Right cardiac atrium (tissue), 5 donors: ENCODE measurements at regions not wholly inside any gene's neighbourhood (a gene's known extent, or its start where the extent isn't known, plus 50 kb on each side); places are given as distances from the start of the nearest gene placed in this dataset.

Source experiments
- ATAC-seq, 2 donors: fragments of 200-7000 bp; cut with Tn5 transposase; one replicate each; pipeline versions ENCODE4 v1.8.0 to v1.9.1; 2020; ENCODE audit warnings: moderate library complexity in 2 of 2, mild to moderate bottlenecking in 1 of 2
- DNase-seq, 3 donors: peaks; one replicate each; pipeline ENCODE4 v3.0.0-alpha.2; 2020
- H3K27ac ChIP-seq: one replicate; pipeline ENCODE4 v1.5.1; 2013; ENCODE audit warnings: mild to moderate bottlenecking, low read length, control low read depth, moderate library complexity
- H3K27me3 ChIP-seq: one replicate; pipeline ENCODE4 v1.6.1; 2013; ENCODE audit not compliant: control insufficient read depth, insufficient read depth
- H3K4me1 ChIP-seq: one replicate; pipeline ENCODE4 v1.6.1; 2013; ENCODE audit warnings: low read length; ENCODE audit not compliant: control insufficient read depth, insufficient read depth
- H3K4me3 ChIP-seq: one replicate; pipeline ENCODE4 v1.5.1; 2013; ENCODE audit warnings: low read length, control low read depth
- H3K9me3 ChIP-seq: one replicate; pipeline ENCODE4 v1.6.1; 2013; ENCODE audit warnings: low read length; ENCODE audit not compliant: control insufficient read depth
- WGBS: extraction: QIAGEN DNeasy Blood & Tissue Kit; methylation state at CpG from one replicate; pipeline ENCODE4 v1.1.7; 2013; 5-methylcytosine and 5-hydroxymethylcytosine counted together
- intact Hi-C, 4 donors: fragments of 100-400 bp; cut with DNase I; formaldehyde crosslinking; loops; one replicate each; pipeline versions ENCODE4 v1.11.0 to v1.14.0; 2022 to 2023
- donor health status: healthy with polysubstance abuse.
- donor health status: DM: no; HTN: yes; CAD: no.
- donor health status: DM: no; HTN: no; CAD: no.
- donor health status: DM: no; HTN: yes; CAD: no; lungs with severe emphysema.
- donor health status: DM: yes; HTN: yes; CAD: no.

GRCh38 chr3:127102188-127102520 is 90.8 kb upstream of the PRR23E start:
- ATAC-seq, result no peak
- intact Hi-C loops, result no loop called here

GRCh38 chr3:127102587-127102986 is 90.3 kb upstream of the PRR23E start:
- Histone ChIP-seq H3K9me3 (no peaks in the 10 kb centered on the region), H3K4me1 (no peaks in the 10 kb centered on the region), H3K27ac (no peak overlapping the region), H3K27me3 (no peaks in the 10 kb centered on the region), H3K4me3 (no peak overlapping the region)
- DNase-seq (no peak), ATAC-seq (no peak)
- WGBS, result 92% methylated on average over 13 of the region's 13 CpGs
- intact Hi-C loops, result no loop called here

More at GRCh38 chr3:127102188-127102520, 90.8 kb upstream of the PRR23E start:
- Histone ChIP-seq H3K27me3 (no peaks in the 10 kb centered on the region), H3K4me3 (no peak overlapping the region), H3K27ac (no peak overlapping the region), H3K4me1 (no peaks in the 10 kb centered on the region), H3K9me3 (no peaks in the 10 kb centered on the region)
- DNase-seq, result no peak
- 86% methylated on average over 3 of the region's 3 CpGs for WGBS

- Histone ChIP-seq H3K27me3 (no peaks in the 10 kb centered on the region), H3K27ac (no peak overlapping the region), H3K9me3 (no peaks in the 10 kb centered on the region), H3K4me3 (no peak overlapping the region), H3K4me1 (no peaks in the 10 kb centered on the region)
- DNase-seq, result no peak
- intact Hi-C loops, result no loop called here
- ATAC-seq, result no peak
- 64% methylated on average over 10 of the region's 10 CpGs for WGBS
Observed at GRCh38 chr3:127103080-127103479, 89.9 kb upstream of the PRR23E start.

- intact Hi-C loops, result no loop called here
- Histone ChIP-seq H3K4me3 (no peak overlapping the region), H3K9me3 (no peaks in the 10 kb centered on the region), H3K4me1 (no peaks in the 10 kb centered on the region), H3K27ac (no peak overlapping the region), H3K27me3 (no peaks in the 10 kb centered on the region)
- ATAC-seq, result no peak
- no peak for DNase-seq
- 83% methylated on average over 7 of the region's 7 CpGs for WGBS
Observed at GRCh38 chr3:127104586-127104985, 88.3 kb upstream of the PRR23E start.

GRCh38 chr3:127105587-127105986 is 87.3 kb upstream of the PRR23E start:
- DNase-seq, result no peak
- 72% methylated on average over 4 of the region's 4 CpGs for WGBS
- no peaks in the 10 kb centered on the region for H3K9me3 ChIP-seq
- no peak for ATAC-seq
- no peak overlapping the region for H3K27ac ChIP-seq
- H3K4me1 ChIP-seq, result no peaks in the 10 kb centered on the region
- no peak overlapping the region for H3K4me3 ChIP-seq
- H3K27me3 ChIP-seq, result no peaks in the 10 kb centered on the region
- intact Hi-C loops, result no loop called here

- Histone ChIP-seq H3K9me3 (no peaks in the 10 kb centered on the region), H3K27me3 (no peaks in the 10 kb centered on the region), H3K4me1 (no peaks in the 10 kb centered on the region), H3K27ac (no peak overlapping the region), H3K4me3 (no peak overlapping the region)
- ATAC-seq (no peak), DNase-seq (no peak)
- 83% methylated on average over 7 of the region's 7 CpGs for WGBS
- intact Hi-C loops, result no loop called here
Observed at GRCh38 chr3:127106053-127106452, 86.9 kb upstream of the PRR23E start.

GRCh38 chr3:127106456-127106855 is 86.5 kb upstream of the PRR23E start:
- Histone ChIP-seq H3K4me3 (no peak overlapping the region), H3K27ac (no peak overlapping the region), H3K27me3 (no peaks in the 10 kb centered on the region), H3K9me3 (no peaks in the 10 kb centered on the region), H3K4me1 (no peaks in the 10 kb centered on the region)
- no peak for ATAC-seq
- no peak for DNase-seq
- intact Hi-C loops, result no loop called here
- WGBS, result 80% methylated on average over 9 of the region's 9 CpGs

- H3K27ac ChIP-seq, result no peak overlapping the region
- ATAC-seq, result no peak
- no peaks in the 10 kb centered on the region for H3K9me3 ChIP-seq
- no peaks in the 10 kb centered on the region for H3K4me1 ChIP-seq
- intact Hi-C loops, result no loop called here
- H3K4me3 ChIP-seq, result no peak overlapping the region
- H3K27me3 ChIP-seq, result no peaks in the 10 kb centered on the region
- DNase-seq, result no peak
- WGBS, result 77% methylated on average over 9 of the region's 9 CpGs
Observed at GRCh38 chr3:127107002-127107401, 85.9 kb upstream of the PRR23E start.

- 87% methylated on average over 10 of the region's 10 CpGs for WGBS
- intact Hi-C loops, result no loop called here
- Histone ChIP-seq H3K27me3 (no peaks in the 10 kb centered on the region), H3K27ac (no peak overlapping the region), H3K9me3 (peaks cover 2% of the 10 kb centered on the region), H3K4me1 (no peaks in the 10 kb centered on the region), H3K4me3 (no peak overlapping the region)
- ATAC-seq, result no peak
- no peak for DNase-seq
Observed at GRCh38 chr3:127107491-127108375, 85.2 kb upstream of the PRR23E start.

- Histone ChIP-seq H3K27ac (no peak overlapping the region), H3K4me1 (no peaks in the 10 kb centered on the region), H3K4me3 (no peak overlapping the region), H3K9me3 (peaks cover 3% of the 10 kb centered on the region), H3K27me3 (no peaks in the 10 kb centered on the region)
- WGBS, result 84% methylated on average over 1 of the region's 1 CpG
- ATAC-seq, result peak in 1 of 2 donors; percentile 32
- intact Hi-C loops, result no loop called here
- DNase-seq, result no peak
Observed at GRCh38 chr3:127108796-127109195, 84.1 kb upstream of the PRR23E start.

- intact Hi-C loops, result no loop called here
Observed at GRCh38 chr3:127110982-127111693, 81.8 kb upstream of the PRR23E start.

More at GRCh38 chr3:127110982-127111693, 81.8 kb upstream of the PRR23E start:
- Histone ChIP-seq H3K27me3 (no peaks in the 10 kb centered on the region), H3K4me3 (no peak overlapping the region), H3K4me1 (no peaks in the 10 kb centered on the region), H3K27ac (no peak overlapping the region), H3K9me3 (peaks cover 3% of the 10 kb centered on the region)
- DNase-seq (no peak), ATAC-seq (no peak)
- WGBS, result 63% methylated on average over 3 of the region's 3 CpGs
